ENCODE measurements at regions not wholly inside any gene's neighbourhood (a gene's known extent, or its start where the extent isn't known, plus 50 kb on each side); places are given as distances from the start of the nearest gene placed in this dataset.

DNA sequence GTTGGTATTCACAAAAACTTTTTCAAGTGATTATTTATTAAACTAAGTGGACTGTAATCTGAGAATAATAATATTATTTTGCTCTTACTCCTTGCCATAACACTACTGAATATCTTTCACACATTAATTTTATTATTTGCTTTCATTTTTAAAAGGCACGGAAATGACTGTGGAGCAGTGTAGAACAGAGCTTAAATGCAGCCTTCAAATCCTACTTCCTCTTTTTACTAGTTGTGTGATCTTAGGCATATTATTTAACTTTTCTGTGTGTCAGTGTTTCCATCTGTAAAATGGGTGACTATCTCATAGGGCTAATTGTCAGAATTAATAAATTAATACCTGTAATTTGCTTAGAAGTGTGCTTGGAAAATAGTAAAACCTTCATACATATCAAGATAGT lies 55.5 kb upstream of the SLC8A1 start:
- DNase-seq = no peak

DNA sequence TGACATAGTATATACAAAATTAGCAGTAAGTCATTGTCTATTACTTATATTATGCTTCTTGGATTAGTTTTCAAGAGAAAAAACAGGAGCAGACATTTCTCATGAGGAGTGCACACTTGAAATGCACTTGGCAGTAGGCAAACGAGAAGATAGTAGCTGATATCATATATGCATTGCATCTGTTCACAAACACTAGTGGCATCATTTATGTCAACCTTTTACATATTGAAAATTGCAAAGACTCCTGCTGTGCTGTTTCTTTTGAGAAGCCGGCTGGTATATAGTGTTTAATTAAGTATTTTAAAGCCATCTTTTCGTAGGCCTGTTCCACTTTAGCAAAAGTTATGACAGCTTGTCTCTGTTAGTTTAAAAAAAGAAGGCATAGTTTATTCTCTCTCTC lies 58.4 kb upstream of the SLC8A1 start:
- DNase-seq = no peak

- no peak for DNase-seq
Observed at GRCh38 chr2:40511661-40512213, 59.8 kb upstream of the SLC8A1 start.

DNA sequence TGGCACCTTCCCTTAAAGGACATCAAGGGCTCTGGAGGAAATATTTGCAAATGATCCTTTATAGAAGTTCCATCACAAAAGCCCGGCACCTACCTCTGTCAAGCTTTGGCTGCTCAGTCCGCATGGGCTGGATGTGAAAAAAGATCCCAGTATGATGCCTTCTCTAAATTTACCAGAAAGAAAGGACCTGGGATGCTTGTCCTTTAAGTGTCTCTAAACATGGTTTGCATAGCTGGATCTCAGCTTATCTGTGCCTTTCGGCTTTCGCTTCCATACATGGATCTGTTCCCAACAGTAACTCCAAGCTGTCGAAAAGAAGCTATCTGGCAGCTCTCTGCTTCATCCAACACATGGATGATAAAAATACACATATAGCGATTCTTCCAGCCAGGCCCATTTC lies 60.4 kb upstream of the SLC8A1 start:
- DNase-seq = no peak

- DNase-seq = no peak
Observed at GRCh38 chr2:40513201-40513600, 61.3 kb upstream of the SLC8A1 start.

- DNase-seq = no peak
Observed at GRCh38 chr2:40516604-40517003, 64.7 kb upstream of the SLC8A1 start.

- no peak for DNase-seq
Observed at GRCh38 chr2:40528564-40528963, 76.7 kb upstream of the SLC8A1 start.

GRCh38 chr2:40531359-40531758 lies 79.5 kb upstream of the SLC8A1 start:
- no peak for DNase-seq

GRCh38 chr2:40534528-40534927 lies 82.6 kb upstream of the SLC8A1 start:
- no peak for DNase-seq

DNA sequence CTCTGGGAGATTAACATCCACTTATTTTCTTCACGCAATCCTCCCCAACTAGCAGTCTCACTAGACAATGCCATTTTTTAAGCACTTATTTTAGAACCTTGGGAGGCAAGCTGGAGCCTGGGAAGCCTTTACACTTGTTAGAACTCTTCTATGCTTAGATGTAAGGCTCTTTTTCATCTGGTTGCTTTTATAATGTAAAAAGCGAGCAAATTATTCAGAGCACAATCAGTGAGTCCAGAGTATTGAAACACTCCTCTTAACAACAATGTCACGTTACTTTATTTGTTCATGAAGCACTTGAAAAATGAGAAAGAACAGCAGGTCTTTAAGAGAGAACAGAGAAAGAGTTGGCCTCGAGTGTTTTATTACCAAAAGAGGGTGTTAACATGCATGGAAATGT lies 84.1 kb upstream of the SLC8A1 start:
- peak; percentile 17 for DNase-seq

DNA sequence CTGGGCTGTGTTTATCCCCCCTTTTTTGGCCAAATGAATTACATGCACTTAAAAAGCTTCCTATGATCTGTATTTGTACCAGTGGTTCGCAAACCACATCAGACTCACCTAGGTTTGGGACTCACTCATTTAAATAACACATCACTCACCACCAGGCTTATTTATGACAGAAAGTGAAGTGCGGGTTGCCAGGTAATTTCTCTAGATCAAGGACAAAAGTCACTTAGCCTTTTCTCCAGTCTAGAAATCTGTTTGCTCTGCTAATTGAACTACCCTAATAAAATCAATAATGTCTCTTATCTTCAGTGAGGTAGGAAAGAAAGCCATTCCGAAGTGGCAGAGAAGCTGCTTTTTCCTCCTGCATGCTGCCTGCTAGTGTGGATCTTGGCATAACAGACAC lies 88.1 kb upstream of the SLC8A1 start:
- DNase-seq = no peak

GRCh38 chr2:40543381-40543780 lies 91.5 kb upstream of the SLC8A1 start:
- DNase-seq = no peak

GRCh38 chr2:40544072-40544471 lies 92.2 kb upstream of the SLC8A1 start:
- no peak for DNase-seq

DNA sequence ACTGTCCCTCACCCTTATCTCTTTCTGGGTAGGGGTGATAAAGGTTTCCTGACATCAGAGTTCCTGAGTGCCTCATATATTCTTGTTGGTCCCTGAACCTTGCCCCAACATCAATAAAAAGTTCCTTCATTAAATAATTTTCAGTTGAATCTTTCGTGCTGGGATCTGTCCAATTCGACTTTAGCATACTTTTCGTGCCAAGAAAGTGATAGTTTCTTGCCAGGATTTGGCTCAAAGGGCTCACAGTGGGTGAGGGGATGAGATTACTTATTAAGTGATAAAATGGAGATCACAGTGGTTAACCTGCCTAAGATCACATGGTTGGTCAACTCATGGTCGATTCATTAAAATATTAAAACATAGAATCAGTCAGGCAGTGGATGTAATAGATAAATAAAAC lies 93.8 kb upstream of the SLC8A1 start:
- DNase-seq = no peak

DNA sequence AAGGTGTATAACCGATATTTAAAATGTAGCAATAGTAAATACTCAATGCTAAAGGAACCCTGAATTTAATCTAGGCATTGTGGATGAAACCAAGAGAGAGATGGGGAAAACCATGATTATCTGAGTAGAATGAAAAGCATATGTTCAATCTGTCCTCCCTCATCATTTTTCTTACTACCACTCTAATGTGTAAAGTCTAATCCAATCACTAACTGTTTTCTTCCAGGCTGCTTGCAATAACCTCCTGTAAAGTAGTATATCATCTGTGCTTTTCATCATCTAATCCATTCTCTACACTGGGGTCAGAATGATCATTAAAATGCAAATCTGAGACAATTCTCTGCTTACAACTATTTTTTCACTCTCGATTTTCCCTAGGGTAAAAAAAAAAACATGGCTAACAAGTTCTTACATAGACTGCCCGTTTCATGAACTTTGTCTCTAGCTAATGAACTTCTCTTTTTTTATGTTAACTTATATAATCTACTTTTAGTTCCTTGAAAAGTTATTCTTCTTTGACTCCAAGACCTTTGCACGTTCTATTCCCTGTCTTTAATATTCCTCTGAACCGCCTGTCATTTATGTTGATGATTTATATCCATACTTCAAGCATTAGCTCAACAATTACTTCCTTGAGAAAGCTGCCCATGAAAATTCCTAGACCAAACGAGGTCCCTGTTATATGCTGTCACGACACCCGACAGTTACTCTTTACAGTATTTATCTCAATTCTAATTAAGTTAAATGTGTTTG lies 94.7 kb upstream of the SLC8A1 start:
- no peak for DNase-seq

GRCh38 chr2:40548521-40548920 lies 96.6 kb upstream of the SLC8A1 start:
- DNase-seq = no peak

- DNase-seq = no peak
Observed at GRCh38 chr2:40550085-40550484, 98.2 kb upstream of the SLC8A1 start.

DNA sequence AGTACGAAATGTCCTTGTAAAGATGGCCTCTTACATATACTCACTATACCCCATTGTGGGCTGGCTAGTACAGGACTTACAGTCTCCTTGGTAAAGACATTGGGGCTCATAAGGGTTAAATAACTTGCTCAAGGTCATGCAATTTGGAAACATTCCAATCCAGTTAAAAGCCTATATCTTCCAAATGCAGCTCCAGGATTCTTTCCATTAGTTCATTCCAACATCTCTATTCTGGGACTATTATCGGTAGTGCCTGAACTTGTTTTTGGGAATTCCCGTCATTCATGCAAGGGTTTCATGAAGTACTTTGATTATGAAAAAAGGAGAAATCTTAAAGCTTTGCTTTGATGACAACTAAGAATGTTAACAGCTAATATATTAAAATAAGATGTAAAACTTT lies 99.2 kb upstream of the SLC8A1 start:
- DNase-seq = no peak

GRCh38 chr2:40554665-40555294 lies 102.9 kb upstream of the SLC8A1 start:
- DNase-seq = peak; percentile 32

- DNase-seq = no peak
Observed at GRCh38 chr2:40556293-40556692, 104.4 kb upstream of the SLC8A1 start.

DNA sequence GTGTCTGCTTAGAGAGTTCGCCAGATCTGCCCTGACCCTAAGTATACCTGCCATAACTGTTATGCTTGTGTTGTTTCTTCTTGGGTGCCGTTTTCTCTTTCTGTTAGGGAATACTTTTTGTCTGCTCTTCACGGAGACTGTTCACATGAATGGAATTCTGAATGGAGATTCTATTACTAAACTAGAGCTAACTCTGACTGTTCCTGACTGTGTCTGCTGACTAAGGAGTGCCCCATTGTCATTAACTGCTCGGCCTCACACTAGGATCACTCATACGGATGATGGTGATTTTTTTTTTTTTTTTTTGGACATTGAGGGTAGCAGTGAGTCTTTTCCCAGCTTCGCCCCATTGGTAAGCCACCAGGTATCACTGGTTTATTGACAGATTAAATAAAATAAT lies 104.8 kb upstream of the SLC8A1 start:
- no peak for DNase-seq

DNA sequence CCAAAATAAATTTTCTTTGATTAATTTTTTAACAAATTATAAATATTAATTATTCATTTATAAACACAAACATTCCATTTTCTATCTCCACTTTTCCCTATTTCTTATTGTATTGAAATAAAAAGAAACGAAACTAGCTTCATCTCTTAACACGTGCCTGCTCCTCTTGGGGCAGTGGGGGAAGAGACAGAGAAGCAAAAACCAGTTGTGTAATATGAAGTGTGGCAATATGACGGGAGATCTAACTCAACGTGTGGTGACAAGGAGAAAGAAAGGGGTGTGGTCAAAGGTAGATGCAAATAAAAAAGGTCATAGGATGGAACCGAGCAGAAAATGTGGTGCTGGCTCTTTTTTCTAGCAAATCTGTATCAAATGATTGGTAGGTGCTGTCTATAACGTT lies 106.9 kb upstream of the SLC8A1 start:
- no peak for DNase-seq

GRCh38 chr2:40559175-40559574 lies 107.3 kb upstream of the SLC8A1 start:
- DNase-seq = no peak

GRCh38 chr2:40564184-40564583 lies 112.3 kb upstream of the SLC8A1 start:
- no peak for DNase-seq

- DNase-seq = no peak
Observed at GRCh38 chr2:40579247-40579646, 127.4 kb upstream of the SLC8A1 start.

All from NCI-H2029 treated with DMSO at 0.1 percent for 48 hours (cell line).